NB4 (cell line): ENCODE measurements at regions not wholly inside any gene's neighbourhood (a gene's known extent, or its start where the extent isn't known, plus 50 kb on each side); places are given as distances from the start of the nearest gene placed in this dataset.

Experiments
- DNase-seq: peaks from one replicate; pipeline ENCODE4 v3.0.0; 2010; ENCODE audit warnings: low read depth
- H3K4me3 ChIP-seq: one replicate; pipeline ENCODE4 v1.5.1; 2011; ENCODE audit warnings: mild to moderate bottlenecking, low read depth, low read length, moderate library complexity
- MYC ChIP-seq: IDR thresholded peaks from 2 replicates; pipeline ENCODE4 v1.6.1; 2011; ENCODE audit warnings: low read depth, low read length
- POLR2A ChIP-seq: IDR thresholded peaks from 2 replicates; pipeline ENCODE4 v1.6.1; 2011; ENCODE audit warnings: mild to moderate bottlenecking; ENCODE audit not compliant: insufficient read length; ENCODE audit errors: extremely low read depth
- TF ChIP-seq, protein P1 (sequence below): IDR thresholded peaks from 2 replicates; pipeline ENCODE4 v1.6.1; 2011; ENCODE audit warnings: low read depth, low read length
- TF ChIP-seq, protein P2 (sequence below): IDR thresholded peaks from one replicate; pipeline ENCODE4 v1.5.1; 2012; ENCODE audit warnings: low read depth, low read length

DNA sequence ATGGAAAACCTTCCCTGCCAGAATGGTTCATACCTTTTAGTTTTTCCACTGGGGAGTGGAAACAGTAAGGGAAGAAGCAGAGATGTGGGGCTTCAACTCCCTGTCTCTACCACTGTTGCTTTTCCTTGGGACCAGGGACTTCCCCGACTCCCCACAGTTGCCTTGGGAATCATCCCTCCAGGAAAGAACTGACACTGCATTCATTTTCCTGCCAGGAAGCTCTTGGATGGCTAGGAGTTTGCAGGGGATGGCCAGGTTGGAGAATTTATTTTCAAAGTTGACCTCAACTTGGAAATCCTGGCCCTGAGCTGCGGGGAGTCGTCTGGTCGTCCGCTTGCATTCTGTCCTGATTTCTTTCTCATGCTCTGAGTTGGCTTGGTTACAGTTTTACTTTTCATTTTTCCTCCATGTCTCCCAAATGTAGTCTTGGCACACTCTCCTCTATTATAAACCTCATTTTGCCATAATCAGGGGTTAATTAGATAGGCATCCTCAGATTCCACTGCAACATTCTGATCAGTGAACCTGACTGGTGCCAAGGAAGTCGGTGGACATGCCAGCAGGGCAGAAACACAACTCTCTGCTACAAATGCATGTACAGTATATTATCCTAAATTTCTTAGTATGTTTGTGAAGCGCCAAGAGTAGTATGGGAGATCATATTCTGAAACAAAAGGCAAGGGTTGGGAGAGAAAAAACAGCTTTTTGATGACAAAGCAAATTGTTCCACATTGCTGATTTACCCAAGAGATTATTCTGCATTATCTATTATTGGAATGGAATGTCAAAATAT is 220.5 kb upstream of the XYLT1 start:
- no peak for DNase-seq
- H3K4me3 ChIP-seq = no peak overlapping the region
- TF ChIP-seq, protein P1, sequence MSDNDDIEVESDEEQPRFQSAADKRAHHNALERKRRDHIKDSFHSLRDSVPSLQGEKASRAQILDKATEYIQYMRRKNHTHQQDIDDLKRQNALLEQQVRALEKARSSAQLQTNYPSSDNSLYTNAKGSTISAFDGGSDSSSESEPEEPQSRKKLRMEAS = no peak
- TF ChIP-seq MYC = no peak
- no peak for TF ChIP-seq POLR2A
- TF ChIP-seq, protein P2, sequence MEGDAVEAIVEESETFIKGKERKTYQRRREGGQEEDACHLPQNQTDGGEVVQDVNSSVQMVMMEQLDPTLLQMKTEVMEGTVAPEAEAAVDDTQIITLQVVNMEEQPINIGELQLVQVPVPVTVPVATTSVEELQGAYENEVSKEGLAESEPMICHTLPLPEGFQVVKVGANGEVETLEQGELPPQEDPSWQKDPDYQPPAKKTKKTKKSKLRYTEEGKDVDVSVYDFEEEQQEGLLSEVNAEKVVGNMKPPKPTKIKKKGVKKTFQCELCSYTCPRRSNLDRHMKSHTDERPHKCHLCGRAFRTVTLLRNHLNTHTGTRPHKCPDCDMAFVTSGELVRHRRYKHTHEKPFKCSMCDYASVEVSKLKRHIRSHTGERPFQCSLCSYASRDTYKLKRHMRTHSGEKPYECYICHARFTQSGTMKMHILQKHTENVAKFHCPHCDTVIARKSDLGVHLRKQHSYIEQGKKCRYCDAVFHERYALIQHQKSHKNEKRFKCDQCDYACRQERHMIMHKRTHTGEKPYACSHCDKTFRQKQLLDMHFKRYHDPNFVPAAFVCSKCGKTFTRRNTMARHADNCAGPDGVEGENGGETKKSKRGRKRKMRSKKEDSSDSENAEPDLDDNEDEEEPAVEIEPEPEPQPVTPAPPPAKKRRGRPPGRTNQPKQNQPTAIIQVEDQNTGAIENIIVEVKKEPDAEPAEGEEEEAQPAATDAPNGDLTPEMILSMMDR = no peak

DNA sequence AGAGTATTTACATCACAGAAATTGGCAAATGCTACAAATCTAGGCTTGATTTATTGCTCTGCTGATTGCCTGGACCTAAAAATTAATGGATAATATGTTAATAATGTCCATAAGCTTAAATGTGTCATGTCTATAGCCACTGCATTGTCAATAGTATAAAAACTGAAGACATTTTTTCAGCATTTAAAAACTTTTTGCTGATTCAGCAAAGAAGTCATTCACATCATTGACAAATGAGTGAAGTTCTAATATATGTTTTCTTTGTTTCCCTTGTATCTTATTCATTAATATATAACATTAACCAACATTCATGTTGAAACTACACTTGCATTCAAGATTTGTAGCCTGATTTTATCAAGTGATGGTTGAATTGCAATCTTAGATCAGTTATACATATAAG is 214.7 kb upstream of the XYLT1 start:
- no peak for TF ChIP-seq MYC
- TF ChIP-seq, protein P2 = no peak
- no peak for TF ChIP-seq POLR2A
- TF ChIP-seq, protein P1 = no peak
- DNase-seq = no peak

DNA sequence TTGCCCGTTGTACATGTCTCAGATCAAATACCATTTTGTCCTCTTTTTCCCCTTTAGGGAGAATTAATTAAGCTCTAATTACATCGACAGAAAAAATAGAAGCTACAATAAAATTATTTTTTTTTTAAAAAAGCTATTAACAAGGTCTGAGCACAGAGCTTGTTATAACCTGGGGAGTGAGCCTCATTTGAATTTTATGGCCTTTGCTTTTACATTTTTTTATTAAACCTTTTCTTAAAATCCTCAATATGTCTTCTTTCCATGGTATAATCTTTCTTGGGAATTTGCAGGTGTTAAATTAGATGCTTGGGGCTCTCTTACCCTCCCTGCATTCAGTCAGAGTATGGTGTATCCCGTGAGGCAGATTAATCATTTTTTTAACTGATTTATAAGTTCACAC is 212.5 kb upstream of the XYLT1 start:
- no peak overlapping the region for H3K4me3 ChIP-seq
- DNase-seq = no peak
- TF ChIP-seq POLR2A = no peak
- TF ChIP-seq, protein P1 = no peak
- TF ChIP-seq, protein P2 = no peak
- no peak for TF ChIP-seq MYC

More for the DNA sequence above, 214.7 kb upstream of the XYLT1 start:
- H3K4me3 ChIP-seq = no peak overlapping the region

DNA sequence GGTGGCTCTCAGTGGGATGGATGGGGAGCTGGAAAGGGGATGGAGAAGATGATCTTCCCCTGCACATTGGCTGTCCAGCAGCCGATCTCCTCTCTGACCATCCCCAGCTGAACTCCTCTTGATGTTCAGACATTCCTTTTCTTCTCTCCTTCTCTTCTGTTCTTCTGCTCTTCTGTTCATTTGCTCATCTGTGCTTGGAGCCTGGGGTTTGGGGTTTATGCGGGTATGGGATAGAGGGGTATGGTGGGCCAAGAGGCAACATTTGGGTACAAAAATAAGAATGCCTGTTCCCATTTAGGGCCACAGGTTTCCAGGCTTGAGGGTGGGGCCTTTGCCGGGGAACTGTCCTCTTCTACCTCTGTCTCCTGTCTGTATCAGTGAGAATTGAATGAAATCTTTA is 205.4 kb upstream of the XYLT1 start:
- DNase-seq = no peak
- no peak overlapping the region for H3K4me3 ChIP-seq
- TF ChIP-seq, protein P1 = no peak
- no peak for TF ChIP-seq MYC
- TF ChIP-seq, protein P2 = no peak
- TF ChIP-seq POLR2A = no peak

DNA sequence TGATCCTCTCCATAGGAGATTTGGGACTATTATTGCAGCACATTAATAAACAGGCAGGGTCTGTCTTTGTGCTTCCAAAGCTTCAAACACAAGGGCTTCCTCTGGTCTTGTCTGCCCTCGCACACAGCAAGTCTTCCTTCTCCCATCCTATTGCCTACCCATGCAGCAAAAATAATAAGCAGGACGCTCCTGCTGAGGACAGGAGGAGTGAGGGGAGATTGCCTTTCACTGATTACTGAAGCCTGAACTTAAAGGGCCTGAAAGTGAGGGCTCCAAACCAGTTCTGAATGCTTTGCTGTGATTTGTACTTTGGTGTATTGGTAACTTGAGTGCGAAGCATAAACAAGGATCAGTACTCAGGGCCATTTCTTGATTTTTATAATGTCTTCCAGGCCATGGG is 197.6 kb upstream of the XYLT1 start:
- no peak overlapping the region for H3K4me3 ChIP-seq
- no peak for DNase-seq
- TF ChIP-seq, protein P2 = no peak

DNA sequence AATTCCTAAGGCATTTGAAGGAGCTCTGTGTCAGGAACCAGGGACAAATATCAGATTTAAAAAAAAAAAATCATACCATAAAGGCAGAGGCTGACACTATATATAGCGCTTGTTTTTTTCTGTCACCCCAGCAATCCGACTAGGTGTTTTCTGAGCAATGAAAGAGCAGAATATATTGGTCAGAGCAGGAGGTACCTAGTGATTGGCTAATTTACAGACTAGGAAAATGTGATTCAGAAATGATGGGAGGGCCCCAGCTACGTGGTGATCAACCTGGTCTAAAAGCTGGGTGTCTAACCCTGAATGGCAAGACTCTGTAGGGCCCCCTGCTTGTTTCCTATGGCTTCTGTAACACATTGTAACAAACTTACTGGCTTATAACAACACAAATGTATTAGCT is 195.5 kb upstream of the XYLT1 start:
- TF ChIP-seq, protein P1 = no peak
- TF ChIP-seq, protein P2 = no peak
- TF ChIP-seq POLR2A (no peak), MYC (no peak)
- DNase-seq = no peak
- no peak overlapping the region for H3K4me3 ChIP-seq
